GM18508 (cell line): ENCODE measurements at regions not wholly inside any gene's neighbourhood (a gene's known extent, or its start where the extent isn't known, plus 50 kb on each side); places are given as distances from the start of the nearest gene placed in this dataset.

Experiments used
- ATAC-seq: cut with Tn5 transposase; IDR thresholded peaks from one replicate; pipeline ENCODE4 v1.9.1; 2021; ENCODE audit warnings: moderate number of reproducible peaks; ENCODE audit not compliant: insufficient read depth, unreplicated experiment

GRCh38 chr10:3495281-3495680 lies 289.7 kb downstream of the KLF6 start:
- no peak for ATAC-seq

- no peak for ATAC-seq
Measured at GRCh38 chr10:3494838-3495230, 290.2 kb downstream of the KLF6 start.

GRCh38 chr10:3494131-3494837 lies 290.7 kb downstream of the KLF6 start:
- ATAC-seq: no peak

GRCh38 chr10:3493621-3494020 lies 291.4 kb downstream of the KLF6 start:
- no peak for ATAC-seq

- no peak for ATAC-seq
Measured at GRCh38 chr10:3491571-3491970, 293.4 kb downstream of the KLF6 start.

- no peak for ATAC-seq
Measured at GRCh38 chr10:3487228-3487627, 297.8 kb downstream of the KLF6 start.

- ATAC-seq: no peak
Measured at GRCh38 chr10:3486346-3487065, 298.5 kb downstream of the KLF6 start.

- no peak for ATAC-seq
Measured at GRCh38 chr10:3485057-3485686, 299.8 kb downstream of the KLF6 start.

- ATAC-seq: no peak
Measured at GRCh38 chr10:3484306-3485056, 300.5 kb downstream of the KLF6 start.

- ATAC-seq: no peak
Measured at GRCh38 chr10:3482200-3482993, 302.6 kb downstream of the KLF6 start.

- no peak for ATAC-seq
Measured at GRCh38 chr10:3481496-3481895, 303.5 kb downstream of the KLF6 start.

GRCh38 chr10:3480990-3481315 lies 304.1 kb downstream of the KLF6 start:
- no peak for ATAC-seq

- no peak for ATAC-seq
Measured at GRCh38 chr10:3480281-3480989, 304.6 kb downstream of the KLF6 start.

- no peak for ATAC-seq
Measured at GRCh38 chr10:3478632-3479240, 306.2 kb upstream of the PITRM1 start.

GRCh38 chr10:3478153-3478552 lies 305.6 kb upstream of the PITRM1 start:
- ATAC-seq: no peak

GRCh38 chr10:3477683-3478082 lies 305.1 kb upstream of the PITRM1 start:
- no peak for ATAC-seq

GRCh38 chr10:3476640-3477448 lies 304.3 kb upstream of the PITRM1 start:
- no peak for ATAC-seq

GRCh38 chr10:3476186-3476585 lies 303.6 kb upstream of the PITRM1 start:
- no peak for ATAC-seq
